Lower lobe of right lung (tissue), 2 donors: ENCODE measurements at regions not wholly inside any gene's neighbourhood (a gene's known extent, or its start where the extent isn't known, plus 50 kb on each side); places are given as distances from the start of the nearest gene placed in this dataset.

Experiments used
- ATAC-seq, 2 donors: fragments of 200-7000 bp; cut with Tn5 transposase; one replicate each; pipeline ENCODE4 v1.9.1; 2020 to 2022; ENCODE audit warnings: mild to moderate bottlenecking in 2 of 2, moderate library complexity in 2 of 2
- DNase-seq: peaks from one replicate; pipeline ENCODE4 v3.0.0-alpha.2; 2020
- H3K27ac ChIP-seq: fragments of 200-600 bp; one replicate; pipeline ENCODE4 v1.8.0; 2022
- H3K27me3 ChIP-seq: fragments of 200-600 bp; one replicate; pipeline ENCODE4 v1.8.0; 2022; ENCODE audit warnings: low read depth
- H3K36me3 ChIP-seq: fragments of 200-600 bp; one replicate; pipeline ENCODE4 v1.8.0; 2022; ENCODE audit warnings: mild to moderate bottlenecking
- H3K4me1 ChIP-seq: fragments of 200-600 bp; one replicate; pipeline ENCODE4 v1.8.0; 2022
- H3K4me3 ChIP-seq: fragments of 200-600 bp; one replicate; pipeline ENCODE4 v1.8.0; 2022; ENCODE audit warnings: mild to moderate bottlenecking
- H3K9me3 ChIP-seq: fragments of 200-600 bp; one replicate; pipeline ENCODE4 v1.8.0; 2022
- intact Hi-C: fragments of 100-400 bp; cut with DNase I; formaldehyde crosslinking; loops from one replicate; pipeline ENCODE4 v1.11.0; 2022
- TF ChIP-seq, protein P1 (sequence below): fragments of 200-600 bp; IDR thresholded peaks from one replicate; pipeline ENCODE4 v1.8.0; 2022; ENCODE audit warnings: antibody characterized with exemption, mild to moderate bottlenecking
- donor health status: DM: no; HTN: yes; CAD: no; lungs with severe emphysema.

DNA sequence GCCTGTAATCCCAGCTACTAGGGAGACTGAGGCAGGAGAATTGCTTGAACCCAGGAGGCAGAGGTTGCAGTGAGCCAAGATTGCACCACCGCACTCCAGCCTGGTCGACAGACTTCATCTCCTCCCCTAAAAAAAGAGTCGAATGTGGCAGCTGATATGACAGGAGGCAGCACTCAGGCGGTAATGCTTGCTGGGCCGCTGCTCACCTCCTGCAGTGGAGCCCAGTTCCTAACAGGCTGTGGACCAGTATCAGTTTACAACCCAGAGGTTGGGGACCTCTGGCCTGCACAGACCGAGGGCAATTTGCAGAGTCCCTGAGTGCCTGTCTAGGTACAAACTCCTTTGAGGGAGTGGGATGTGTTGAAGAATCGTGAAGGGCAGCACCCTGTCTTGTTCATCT, 136.2 kb downstream of the SMAD6 start:
- Histone ChIP-seq H3K9me3 (no peaks in the 10 kb centered on the region), H3K27ac (no peak overlapping the region), H3K4me3 (no peak overlapping the region), H3K4me1 (peaks cover 52% of the 10 kb centered on the region), H3K36me3 (no peaks in the 10 kb centered on the region), H3K27me3 (no peaks in the 10 kb centered on the region)
- intact Hi-C loops: no loop called here
- ATAC-seq (no peak), DNase-seq (peak; percentile 34)
- TF ChIP-seq, protein P1, sequence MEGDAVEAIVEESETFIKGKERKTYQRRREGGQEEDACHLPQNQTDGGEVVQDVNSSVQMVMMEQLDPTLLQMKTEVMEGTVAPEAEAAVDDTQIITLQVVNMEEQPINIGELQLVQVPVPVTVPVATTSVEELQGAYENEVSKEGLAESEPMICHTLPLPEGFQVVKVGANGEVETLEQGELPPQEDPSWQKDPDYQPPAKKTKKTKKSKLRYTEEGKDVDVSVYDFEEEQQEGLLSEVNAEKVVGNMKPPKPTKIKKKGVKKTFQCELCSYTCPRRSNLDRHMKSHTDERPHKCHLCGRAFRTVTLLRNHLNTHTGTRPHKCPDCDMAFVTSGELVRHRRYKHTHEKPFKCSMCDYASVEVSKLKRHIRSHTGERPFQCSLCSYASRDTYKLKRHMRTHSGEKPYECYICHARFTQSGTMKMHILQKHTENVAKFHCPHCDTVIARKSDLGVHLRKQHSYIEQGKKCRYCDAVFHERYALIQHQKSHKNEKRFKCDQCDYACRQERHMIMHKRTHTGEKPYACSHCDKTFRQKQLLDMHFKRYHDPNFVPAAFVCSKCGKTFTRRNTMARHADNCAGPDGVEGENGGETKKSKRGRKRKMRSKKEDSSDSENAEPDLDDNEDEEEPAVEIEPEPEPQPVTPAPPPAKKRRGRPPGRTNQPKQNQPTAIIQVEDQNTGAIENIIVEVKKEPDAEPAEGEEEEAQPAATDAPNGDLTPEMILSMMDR: no peak

DNA sequence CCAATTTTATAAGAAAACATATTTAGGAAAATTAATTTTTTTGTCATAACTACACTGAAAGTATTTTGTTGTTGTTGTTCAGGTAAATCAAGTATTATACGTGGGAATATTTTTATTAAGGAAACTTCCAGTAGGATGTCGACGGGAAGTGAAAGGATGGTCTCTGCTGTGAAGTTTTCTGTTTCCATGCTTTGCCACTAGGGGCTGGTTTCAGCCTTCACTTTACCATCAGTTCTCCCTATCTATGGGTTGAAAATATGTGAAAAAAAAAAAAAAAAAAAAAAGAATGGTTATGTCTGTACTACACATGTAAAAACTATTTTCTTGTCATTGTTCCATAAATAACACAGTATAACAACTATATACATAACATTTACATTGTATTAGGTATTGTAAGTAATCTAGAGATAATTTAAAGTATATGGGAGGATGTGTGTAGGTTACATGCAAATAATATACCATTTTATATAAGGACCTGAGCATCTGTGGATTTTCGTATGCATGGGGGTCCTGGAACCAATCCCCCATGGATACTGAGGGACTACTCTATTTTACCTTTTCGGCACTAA, 136.7 kb downstream of the SMAD6 start:
- Histone ChIP-seq H3K4me1 (peaks cover 58% of the 10 kb centered on the region), H3K27ac (no peak overlapping the region), H3K9me3 (no peaks in the 10 kb centered on the region), H3K27me3 (no peaks in the 10 kb centered on the region), H3K36me3 (no peaks in the 10 kb centered on the region), H3K4me3 (no peak overlapping the region)
- intact Hi-C loops: no loop called here
- TF ChIP-seq, protein P1: peak; percentile 51
- DNase-seq: no peak
- no peak for ATAC-seq

DNA sequence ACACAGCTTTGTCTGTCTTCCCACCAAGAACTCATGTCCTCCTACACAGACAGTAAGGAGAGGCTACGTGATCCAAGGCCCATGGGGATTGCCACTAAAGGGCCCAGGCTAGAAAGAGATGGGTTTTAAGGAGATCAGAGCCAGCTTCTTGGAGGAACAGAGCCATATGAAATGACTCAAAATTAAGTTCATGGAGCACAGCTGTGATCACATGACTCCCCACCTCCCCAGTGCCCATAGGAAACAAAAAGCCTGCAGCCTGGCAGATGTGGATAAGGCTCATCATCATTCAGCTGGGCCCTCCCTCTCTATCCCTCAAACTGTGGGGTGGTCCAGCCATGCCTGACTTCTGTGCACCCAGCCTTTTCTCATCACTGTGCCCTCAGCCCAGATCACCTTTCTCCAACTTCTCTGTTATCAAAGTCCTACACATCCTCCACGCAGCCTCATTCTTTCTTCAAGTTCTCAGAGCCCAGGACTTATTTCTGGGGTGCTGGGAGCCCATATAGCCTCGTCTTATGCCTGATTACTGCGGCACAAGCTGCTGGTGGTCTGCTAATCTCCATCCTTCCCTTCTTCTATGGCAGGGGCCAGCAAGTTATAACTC, 137.6 kb downstream of the SMAD6 start:
- H3K27ac ChIP-seq: peak overlapping the region; percentile 36
- no peak overlapping the region for H3K4me3 ChIP-seq
- H3K36me3 ChIP-seq: no peaks in the 10 kb centered on the region
- DNase-seq: peak; percentile 9
- peaks cover 51% of the 10 kb centered on the region for H3K4me1 ChIP-seq
- TF ChIP-seq, protein P1: no peak
- no peaks in the 10 kb centered on the region for H3K27me3 ChIP-seq
- no peak for ATAC-seq
- no peaks in the 10 kb centered on the region for H3K9me3 ChIP-seq
- intact Hi-C loops: no loop called here

DNA sequence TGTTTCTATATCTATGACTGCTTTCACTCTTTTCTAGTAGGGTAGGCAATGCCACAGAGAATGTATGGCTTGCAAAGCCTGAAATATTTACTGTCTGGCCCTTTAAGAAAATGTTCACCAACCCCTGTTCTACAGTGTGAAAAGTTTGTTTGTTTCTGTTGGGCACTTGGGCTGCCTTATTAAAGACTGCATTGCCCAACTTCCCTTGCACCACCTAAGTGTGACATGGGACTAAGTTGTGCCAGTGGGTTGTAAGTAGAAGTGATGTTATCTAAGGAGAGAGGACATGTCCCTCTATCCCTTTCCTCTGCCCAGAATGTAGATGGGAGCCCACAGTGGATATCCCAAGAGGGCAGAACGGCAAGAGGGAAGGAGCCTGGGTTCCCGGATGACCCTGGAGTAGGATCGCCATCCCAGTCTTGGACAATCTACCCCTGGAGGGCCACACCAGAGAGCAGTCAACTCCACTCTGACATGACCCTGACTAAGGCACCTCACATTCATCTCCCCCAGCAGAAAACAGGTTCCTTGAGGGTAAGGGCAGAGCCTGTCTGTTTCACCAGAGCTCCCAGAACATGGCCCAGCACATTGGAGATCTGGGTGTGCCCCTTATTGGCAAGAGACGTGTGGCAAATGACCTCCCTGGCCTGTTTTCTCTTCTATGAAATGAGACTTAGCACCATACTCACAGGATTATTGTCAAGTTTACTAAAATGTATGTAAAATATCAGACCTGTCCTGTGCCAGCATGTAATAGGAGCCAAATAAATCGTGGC, 138.8 kb downstream of the SMAD6 start:
- ATAC-seq (peak; percentile 36 to 37), DNase-seq (peak; percentile 43)
- Histone ChIP-seq H3K4me3 (no peak overlapping the region), H3K27ac (peak overlapping the region; percentile 91), H3K9me3 (no peaks in the 10 kb centered on the region), H3K27me3 (no peaks in the 10 kb centered on the region), H3K36me3 (no peaks in the 10 kb centered on the region), H3K4me1 (peaks cover 41% of the 10 kb centered on the region)
- TF ChIP-seq, protein P1: no peak
- intact Hi-C loops: no loop called here

GRCh38 chr15:66841953-66842681, 140.1 kb downstream of the SMAD6 start:
- DNase-seq: peak; percentile 91
- TF ChIP-seq, protein P1: no peak
- peak; percentile 91 to 94 for ATAC-seq
- peaks cover 41% of the 10 kb centered on the region for H3K4me1 ChIP-seq
- H3K27ac ChIP-seq: peak overlapping the region; percentile 91
- H3K9me3 ChIP-seq: no peaks in the 10 kb centered on the region
- intact Hi-C loops: no loop called here
- peak overlapping the region; percentile 53 for H3K4me3 ChIP-seq
- H3K27me3 ChIP-seq: no peaks in the 10 kb centered on the region
- H3K36me3 ChIP-seq: no peaks in the 10 kb centered on the region
